H9 (cell line): ENCODE measurements at regions not wholly inside any gene's neighbourhood (a gene's known extent, or its start where the extent isn't known, plus 50 kb on each side); places are given as distances from the start of the nearest gene placed in this dataset.

Source experiments
- DNase-seq: peaks from one replicate; pipeline ENCODE4 v3.0.0-alpha.2; 2017
- H2AFZ ChIP-seq: one replicate; pipeline ENCODE4 v1.6.1; 2013; ENCODE audit warnings: mild to moderate bottlenecking, low read length, control low read depth, moderate library complexity
- H2AK5ac ChIP-seq: 2 replicates; pipeline ENCODE4 v1.6.1; 2013; ENCODE audit warnings: low read length, control low read depth, mixed read lengths; ENCODE audit not compliant: insufficient read length
- H2BK120ac ChIP-seq: one replicate; pipeline ENCODE4 v1.6.1; 2013; ENCODE audit warnings: low read depth, mild to moderate bottlenecking, low read length, control low read depth, inconsistent platforms; ENCODE audit not compliant: poor library complexity, severe bottlenecking
- H2BK12ac ChIP-seq: 2 replicates; pipeline ENCODE4 v1.6.1; 2013; ENCODE audit warnings: low read length, control low read depth, mixed read lengths, low read depth; ENCODE audit not compliant: insufficient read length
- H2BK15ac ChIP-seq: 2 replicates; pipeline ENCODE4 v1.6.1; 2013; ENCODE audit warnings: low read depth, low read length, control low read depth
- H2BK20ac ChIP-seq: one replicate; pipeline ENCODE4 v1.6.1; 2013; ENCODE audit warnings: low read depth, mild to moderate bottlenecking, low read length, control low read depth, inconsistent platforms; ENCODE audit not compliant: poor library complexity, severe bottlenecking
- H2BK5ac ChIP-seq: 2 replicates; pipeline ENCODE4 v1.6.1; 2013; ENCODE audit warnings: low read length, control low read depth, mixed read lengths; ENCODE audit not compliant: insufficient read length
- H3K14ac ChIP-seq: 2 replicates; pipeline ENCODE4 v1.6.1; 2013; ENCODE audit warnings: low read length, control low read depth; ENCODE audit not compliant: insufficient read depth
- H3K18ac ChIP-seq: 2 replicates; pipeline ENCODE4 v1.6.1; 2013; ENCODE audit warnings: low read depth, mild to moderate bottlenecking, mixed read lengths, low read length, control low read depth; ENCODE audit not compliant: insufficient read length
- H3K23ac ChIP-seq: 2 replicates; pipeline ENCODE4 v1.6.1; 2013; ENCODE audit warnings: low read length, control low read depth, mixed read lengths, low read depth; ENCODE audit not compliant: insufficient read length
- H3K23me2 ChIP-seq: 2 replicates; pipeline ENCODE4 v1.6.1; 2013; ENCODE audit warnings: low read depth, mild to moderate bottlenecking, mixed read lengths, low read length, control low read depth; ENCODE audit not compliant: insufficient read length, poor library complexity, severe bottlenecking
- H3K27ac ChIP-seq: 2 replicates; pipeline ENCODE4 v1.5.1; 2013; ENCODE audit warnings: low read length, control low read depth, mixed read lengths, low read depth; ENCODE audit not compliant: insufficient read length
- H3K27me3 ChIP-seq: 2 replicates; pipeline ENCODE4 v1.6.1; 2013; ENCODE audit warnings: low read length, control low read depth, inconsistent platforms; ENCODE audit not compliant: insufficient read depth
- H3K4ac ChIP-seq: 2 replicates; pipeline ENCODE4 v1.6.1; 2013; ENCODE audit warnings: low read depth, mild to moderate bottlenecking, control low read depth, inconsistent platforms, low read length, moderate library complexity
- H3K4me1 ChIP-seq: 2 replicates; pipeline ENCODE4 v1.6.1; 2013; ENCODE audit warnings: low read length, control low read depth, inconsistent platforms; ENCODE audit not compliant: insufficient read depth
- H3K4me2 ChIP-seq: 2 replicates; pipeline ENCODE4 v1.6.1; 2013; ENCODE audit warnings: low read length, control low read depth, mixed read lengths; ENCODE audit not compliant: insufficient read length, insufficient read depth
- H3K56ac ChIP-seq: 2 replicates; pipeline ENCODE4 v1.6.1; 2013; ENCODE audit warnings: low read depth, mild to moderate bottlenecking, mixed read lengths, low read length, control low read depth; ENCODE audit not compliant: insufficient read length
- H3K79me1 ChIP-seq: 2 replicates; pipeline ENCODE4 v1.6.1; 2013; ENCODE audit warnings: low read depth, mild to moderate bottlenecking, moderate library complexity, low read length, control low read depth, inconsistent platforms; ENCODE audit not compliant: insufficient read depth, poor library complexity, severe bottlenecking
- H3K79me2 ChIP-seq: 2 replicates; pipeline ENCODE4 v1.6.1; 2013; ENCODE audit warnings: low read length, control low read depth, inconsistent platforms; ENCODE audit not compliant: insufficient read depth
- H3K9ac ChIP-seq: 2 replicates; pipeline ENCODE4 v1.6.1; 2013; ENCODE audit warnings: low read length, control low read depth, mixed read lengths; ENCODE audit not compliant: insufficient read length; ENCODE audit errors: extremely low read depth
- H3K9me3 ChIP-seq: one replicate; pipeline ENCODE4 v1.6.1; 2013; ENCODE audit warnings: low read depth, low read length, inconsistent platforms; ENCODE audit not compliant: control insufficient read depth
- H3T11ph ChIP-seq: one replicate; pipeline ENCODE4 v1.6.1; 2013; ENCODE audit warnings: mild to moderate bottlenecking, low read length, control low read depth, inconsistent platforms
- H4K20me1 ChIP-seq: one replicate; pipeline ENCODE4 v1.6.1; 2013; ENCODE audit not compliant: control insufficient read depth, insufficient read length, insufficient read depth
- H4K5ac ChIP-seq: 2 replicates; pipeline ENCODE4 v1.6.1; 2013; ENCODE audit warnings: low read depth, mild to moderate bottlenecking, mixed read lengths, low read length, control low read depth; ENCODE audit not compliant: insufficient read length
- H4K8ac ChIP-seq: replicated peaks from 2 replicates; pipeline ENCODE4 v1.6.1; 2013; ENCODE audit warnings: low read length, control low read depth, mixed read lengths, low read depth; ENCODE audit not compliant: insufficient read length
- H4K91ac ChIP-seq: 2 replicates; pipeline ENCODE4 v1.6.1; 2013; ENCODE audit warnings: low read depth, mild to moderate bottlenecking, moderate library complexity, mixed read lengths, low read length, control low read depth; ENCODE audit not compliant: insufficient read length
- H3K27ac Mint-ChIP-seq, 3 experiments: 2 replicates in 2 of 3; 3 replicates in 1 of 3; pipeline ENCODE4 v1.8.0; 2020 to 2021; ENCODE audit warnings: mixed read lengths in 3 of 3, mild to moderate bottlenecking in 1 of 3, moderate library complexity in 1 of 3
- H3K27me3 Mint-ChIP-seq: 2 replicates; pipeline ENCODE4 v1.8.0; 2021; ENCODE audit warnings: low read depth, mild to moderate bottlenecking, moderate library complexity, mixed read lengths
- H3K36me3 Mint-ChIP-seq, 3 experiments: 2 replicates in 2 of 3; 3 replicates in 1 of 3; pipeline ENCODE4 v1.8.0; 2020 to 2021; ENCODE audit warnings: low read depth in 3 of 3, mixed read lengths in 3 of 3; ENCODE audit not compliant: insufficient read depth in 1 of 3
- H3K4me1 Mint-ChIP-seq, 2 experiments: 2 replicates each; pipeline ENCODE4 v1.8.0; 2020; ENCODE audit warnings: mixed read lengths in 2 of 2
- H3K4me3 Mint-ChIP-seq, 2 experiments: 2 replicates in 1 of 2; 3 replicates in 1 of 2; pipeline ENCODE4 v1.8.0; 2020 to 2021; ENCODE audit warnings: mild to moderate bottlenecking in 2 of 2, mixed read lengths in 2 of 2, moderate library complexity in 1 of 2
- H3K9me3 Mint-ChIP-seq, 2 experiments: 2 replicates in 1 of 2; 3 replicates in 1 of 2; pipeline ENCODE4 v1.8.0; 2020; ENCODE audit warnings: mild to moderate bottlenecking in 2 of 2, mixed read lengths in 2 of 2, moderate library complexity in 1 of 2
- CTCF ChIP-seq: fragments of 200-600 bp; sonication (generic); conservative IDR thresholded peaks from 3 replicates; pipeline ENCODE4 v1.8.0; 2021; ENCODE audit warnings: antibody characterized with exemption, mild to moderate bottlenecking
- WGBS: extraction: QIAGEN DNeasy Blood & Tissue Kit; methylation state at CpG from one replicate; pipeline ENCODE4 v1.1.7; 2013; ENCODE audit warnings: missing lambda C conversion rate, low lambda C conversion rate, mixed read lengths; ENCODE audit not compliant: insufficient read length; ENCODE audit errors: extremely low coverage; 5-methylcytosine and 5-hydroxymethylcytosine counted together

GRCh38 chr13:57438072-57438471 is 193.5 kb upstream of the PCDH17 start:
- Histone ChIP-seq H3K14ac (no peak overlapping the region), H2BK120ac (no peak overlapping the region), H3K4me2 (no peak overlapping the region), H3K79me2 (no peaks in the 10 kb centered on the region), H3K79me1 (no peaks in the 10 kb centered on the region), H3K23me2 (no peaks in the 10 kb centered on the region), H4K8ac (no peak overlapping the region), H3K27ac (no peak overlapping the region), H3K9ac (no peak overlapping the region), H3K18ac (no peak overlapping the region), H3T11ph (no peak overlapping the region), H2AK5ac (no peak overlapping the region), H3K4me1 (no peaks in the 10 kb centered on the region), H4K5ac (no peak overlapping the region), H4K20me1 (no peaks in the 10 kb centered on the region), H2BK15ac (no peak overlapping the region), H4K91ac (no peak overlapping the region), H3K27me3 (no peaks in the 10 kb centered on the region), H3K4ac (no peak overlapping the region), H3K23ac (no peak overlapping the region), H2BK5ac (no peak overlapping the region), H3K9me3 (no peaks in the 10 kb centered on the region), H2BK20ac (no peak overlapping the region), H3K56ac (no peak overlapping the region), H2AFZ (no peak overlapping the region), H2BK12ac (no peak overlapping the region)
- DNase-seq: no peak
- H3K27ac Mint-ChIP-seq: peak overlapping the region in 1 of 3 experiments; percentile 67; a peak in 1 of 7 replicates
- H3K4me3 Mint-ChIP-seq: no peak overlapping the region; a peak in 1 of 5 replicates
- TF ChIP-seq CTCF: no peak
- WGBS: no CpG with 5 or more reads among the region's 3 CpGs
- H3K4me1 Mint-ChIP-seq: peaks cover 14 to 15% of the 10 kb centered on the region in 2 experiments
- H3K36me3 Mint-ChIP-seq: no peaks in the 10 kb centered on the region; a peak in 2 of 7 replicates
- H3K27me3 Mint-ChIP-seq: no peaks in the 10 kb centered on the region
- H3K9me3 Mint-ChIP-seq: no peaks in the 10 kb centered on the region; a peak in 1 of 5 replicates
